ENCODE measurements at regions not wholly inside any gene's neighbourhood (a gene's known extent, or its start where the extent isn't known, plus 50 kb on each side); places are given as distances from the start of the nearest gene placed in this dataset.

DNA sequence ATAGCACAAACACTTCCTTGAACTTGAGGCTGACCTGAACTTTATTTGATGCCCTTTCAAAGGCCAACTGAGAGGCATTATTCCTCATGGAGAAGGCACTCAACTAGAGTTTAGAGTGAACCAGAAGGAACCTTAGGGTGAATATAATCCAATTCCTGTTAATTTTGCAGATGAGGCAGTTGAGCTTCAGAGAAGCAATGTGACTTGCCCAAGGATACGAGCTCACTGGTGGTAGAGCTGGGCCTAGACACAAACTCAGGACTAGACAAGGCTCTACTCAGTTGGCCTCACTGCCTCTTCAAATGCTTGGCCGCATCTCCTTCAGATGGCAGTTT, 172.7 kb upstream of the ADAMTS9 start:
- 79 to 98% (median 91%) methylated on average over 2 of the region's 2 CpGs for WGBS, 3 donors
- no peak for FAIRE-seq

DNA sequence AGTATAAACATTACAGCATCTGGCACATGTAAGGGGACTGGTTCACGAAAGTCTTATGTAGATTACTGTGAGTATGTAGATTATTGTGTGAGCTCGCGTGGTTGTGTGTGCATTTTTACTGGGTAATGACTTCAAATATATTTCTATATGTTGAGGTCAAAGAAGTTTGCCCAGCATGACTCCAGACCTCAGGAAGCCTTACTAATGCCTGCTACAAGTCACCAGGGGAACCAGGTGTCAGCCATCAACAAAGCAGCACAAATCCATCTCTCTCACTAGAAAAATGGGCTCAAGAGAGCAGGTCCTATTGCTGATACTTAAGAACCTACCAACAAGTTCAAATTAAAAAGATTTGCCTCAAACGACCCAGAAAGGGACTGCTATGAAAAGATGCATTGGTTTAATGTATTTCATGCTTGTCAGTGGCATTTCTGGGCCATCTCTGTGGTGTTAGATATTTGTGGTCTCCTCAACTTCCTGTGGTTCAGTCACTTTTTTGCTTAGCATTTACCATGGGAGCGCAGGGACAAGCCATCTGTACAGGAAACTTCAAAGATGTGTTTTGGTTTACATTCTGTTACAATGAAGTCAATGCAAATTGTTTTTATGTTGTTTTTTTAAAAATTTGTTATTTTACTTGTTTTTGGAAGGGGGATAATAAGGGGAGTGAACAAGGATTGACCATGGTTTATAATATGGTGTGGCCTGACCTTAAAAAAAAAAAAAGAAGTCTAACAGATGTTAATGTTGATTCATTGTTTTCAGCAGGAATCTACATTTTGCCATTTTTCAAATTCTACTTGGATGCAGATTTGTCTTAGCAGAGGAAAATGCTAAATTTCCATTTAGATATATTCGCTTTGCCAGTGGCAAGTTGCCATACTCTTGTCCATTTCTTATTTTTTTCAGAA, 172.1 kb upstream of the ADAMTS9 start:
- H3K36me3 ChIP-seq (ENCODE audit: control insufficient read depth in 3 of 3, insufficient read depth in 2 of 3, low read depth in 1 of 3, low read length in 3 of 3) = no peaks in the 10 kb centered on the region
- no peaks in the 10 kb centered on the region for H3K4me1 ChIP-seq (ENCODE audit: control insufficient read depth in 3 of 3, insufficient read depth in 2 of 3, low read depth in 1 of 3, low read length in 2 of 3)
- DNase-seq (no peak), FAIRE-seq (no peak)
- H3K27me3 ChIP-seq (ENCODE audit: control insufficient read depth in 3 of 3, insufficient read depth in 3 of 3, low read length in 3 of 3) = no peaks in the 10 kb centered on the region
- H3K4me3 ChIP-seq (ENCODE audit: low read depth in 1 of 3, low read length in 3 of 3) = no peak overlapping the region
- no peaks in the 10 kb centered on the region for H3K9me3 ChIP-seq (ENCODE audit: control insufficient read depth in 2 of 2, insufficient read depth in 1 of 2, low read depth in 1 of 2, low read length in 1 of 2)
- WGBS, 3 donors = 72 to 93% (median 79%) methylated on average over 6 of the region's 6 CpGs
- peak overlapping the region in 1 of 3 donors; percentile 29 for H3K27ac ChIP-seq (ENCODE audit: low read depth in 1 of 3, low read length in 2 of 3)

More for the DNA sequence above, 172.7 kb upstream of the ADAMTS9 start:
- no peaks in the 10 kb centered on the region for H3K27me3 ChIP-seq (ENCODE audit: control insufficient read depth in 3 of 3, insufficient read depth in 3 of 3, low read length in 3 of 3)
- no peaks in the 10 kb centered on the region for H3K9me3 ChIP-seq (ENCODE audit: control insufficient read depth in 2 of 2, insufficient read depth in 1 of 2, low read depth in 1 of 2, low read length in 1 of 2)
- H3K4me3 ChIP-seq (ENCODE audit: low read depth in 1 of 3, low read length in 3 of 3) = no peak overlapping the region
- H3K4me1 ChIP-seq (ENCODE audit: control insufficient read depth in 3 of 3, insufficient read depth in 2 of 3, low read depth in 1 of 3, low read length in 2 of 3) = no peaks in the 10 kb centered on the region
- no peaks in the 10 kb centered on the region for H3K36me3 ChIP-seq (ENCODE audit: control insufficient read depth in 3 of 3, insufficient read depth in 2 of 3, low read depth in 1 of 3, low read length in 3 of 3)
- H3K27ac ChIP-seq (ENCODE audit: low read depth in 1 of 3, low read length in 2 of 3) = no peak overlapping the region
- no peak for DNase-seq

DNA sequence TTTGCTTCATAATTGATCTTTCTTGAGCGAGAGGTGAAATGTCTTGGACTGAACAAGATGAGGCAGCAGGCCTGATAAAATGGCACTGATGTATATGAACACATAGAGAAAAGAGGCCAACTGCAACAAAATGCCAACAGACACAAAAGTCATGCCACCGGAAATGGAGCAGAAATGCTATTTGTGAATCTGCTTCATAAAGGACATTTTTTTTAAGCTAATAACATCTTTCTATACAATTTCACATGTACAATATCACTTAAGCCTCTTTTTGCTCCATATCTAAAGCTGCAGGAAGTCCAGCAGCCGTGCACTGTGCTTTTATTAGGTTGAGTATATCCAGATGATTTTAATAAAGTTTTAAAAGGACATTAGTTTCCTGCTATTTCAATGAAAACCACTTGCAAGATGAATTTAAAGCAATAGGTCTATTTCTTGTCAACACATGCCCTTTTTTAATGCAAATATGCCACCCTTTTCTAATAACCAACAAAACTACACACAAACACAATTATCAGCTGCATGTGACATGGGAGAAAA, 169.2 kb upstream of the ADAMTS9 start:
- no peaks in the 10 kb centered on the region for H3K36me3 ChIP-seq (ENCODE audit: control insufficient read depth in 3 of 3, insufficient read depth in 2 of 3, low read depth in 1 of 3, low read length in 3 of 3)
- WGBS, 3 donors = 87 to 93% (median 88%) methylated on average over 3 of the region's 3 CpGs
- DNase-seq (no peak), FAIRE-seq (no peak)
- H3K4me1 ChIP-seq (ENCODE audit: control insufficient read depth in 3 of 3, insufficient read depth in 2 of 3, low read depth in 1 of 3, low read length in 2 of 3) = peaks cover 0 to 4% (median 0%) of the 10 kb centered on the region in 3 donors
- no peaks in the 10 kb centered on the region for H3K9me3 ChIP-seq (ENCODE audit: control insufficient read depth in 2 of 2, insufficient read depth in 1 of 2, low read depth in 1 of 2, low read length in 1 of 2)
- H3K27me3 ChIP-seq (ENCODE audit: control insufficient read depth in 3 of 3, insufficient read depth in 3 of 3, low read length in 3 of 3) = no peaks in the 10 kb centered on the region
- H3K27ac ChIP-seq (ENCODE audit: low read depth in 1 of 3, low read length in 2 of 3) = no peak overlapping the region
- no peak overlapping the region for H3K4me3 ChIP-seq (ENCODE audit: low read depth in 1 of 3, low read length in 3 of 3)

DNA sequence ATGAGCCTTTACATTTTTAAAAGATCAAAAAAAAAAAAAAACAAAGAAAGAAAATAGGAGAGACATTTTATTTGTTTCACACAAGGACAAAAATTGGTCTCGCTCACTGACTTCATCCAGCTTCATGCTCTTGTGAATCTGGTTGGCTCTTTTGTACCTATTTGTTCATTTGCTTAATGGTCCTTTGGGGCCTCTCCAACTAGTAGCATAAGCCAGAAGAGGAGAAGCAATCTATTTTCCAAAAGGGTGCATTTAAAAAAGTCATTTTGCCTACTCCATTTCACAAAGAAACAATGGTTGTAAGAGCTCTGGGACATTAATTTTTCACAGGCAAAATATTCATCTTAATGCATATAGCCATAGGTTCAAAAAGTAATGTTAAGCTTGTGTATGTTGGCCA, 168.3 kb upstream of the ADAMTS9 start:
- 86 to 94% (median 88%) methylated on average over 1 of the region's 1 CpG for WGBS, 3 donors
- Histone ChIP-seq H3K4me3 (ENCODE audit: low read depth in 1 of 3, low read length in 3 of 3) (no peak overlapping the region), H3K27me3 (ENCODE audit: control insufficient read depth in 3 of 3, insufficient read depth in 3 of 3, low read length in 3 of 3) (no peaks in the 10 kb centered on the region), H3K9me3 (ENCODE audit: control insufficient read depth in 2 of 2, insufficient read depth in 1 of 2, low read depth in 1 of 2, low read length in 1 of 2) (no peaks in the 10 kb centered on the region), H3K36me3 (ENCODE audit: control insufficient read depth in 3 of 3, insufficient read depth in 2 of 3, low read depth in 1 of 3, low read length in 3 of 3) (no peaks in the 10 kb centered on the region), H3K27ac (ENCODE audit: low read depth in 1 of 3, low read length in 2 of 3) (no peak overlapping the region), H3K4me1 (ENCODE audit: control insufficient read depth in 3 of 3, insufficient read depth in 2 of 3, low read depth in 1 of 3, low read length in 2 of 3) (peaks cover 0 to 4% (median 0%) of the 10 kb centered on the region in 3 donors)
- DNase-seq (no peak), FAIRE-seq (no peak)

DNA sequence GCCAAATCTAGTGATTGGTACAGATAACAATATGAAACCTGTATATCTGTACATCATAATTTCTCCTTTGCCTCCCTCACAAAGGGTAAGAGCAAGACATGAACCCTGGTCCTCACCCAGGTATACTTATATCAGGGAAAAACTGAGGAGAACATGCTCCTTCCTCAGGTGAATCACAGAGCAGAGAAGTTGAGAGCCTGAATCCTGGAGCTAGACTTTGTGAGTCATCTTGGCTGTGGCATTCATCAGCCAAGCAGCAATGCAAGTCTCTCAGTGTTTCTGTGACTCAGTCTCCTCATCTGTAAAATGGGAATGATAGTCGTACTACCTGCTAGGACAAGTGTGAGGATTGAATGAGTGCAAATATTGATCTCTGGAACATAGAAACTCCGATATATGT, 165.7 kb upstream of the ADAMTS9 start:
- Histone ChIP-seq H3K9me3 (ENCODE audit: control insufficient read depth in 2 of 2, insufficient read depth in 1 of 2, low read depth in 1 of 2, low read length in 1 of 2) (no peaks in the 10 kb centered on the region), H3K27me3 (ENCODE audit: control insufficient read depth in 3 of 3, insufficient read depth in 3 of 3, low read length in 3 of 3) (no peaks in the 10 kb centered on the region), H3K4me1 (ENCODE audit: control insufficient read depth in 3 of 3, insufficient read depth in 2 of 3, low read depth in 1 of 3, low read length in 2 of 3) (peaks cover 0 to 4% (median under 1%) of the 10 kb centered on the region in 3 donors), H3K27ac (ENCODE audit: low read depth in 1 of 3, low read length in 2 of 3) (peak overlapping the region in 1 of 3 donors; percentile 4), H3K36me3 (ENCODE audit: control insufficient read depth in 3 of 3, insufficient read depth in 2 of 3, low read depth in 1 of 3, low read length in 3 of 3) (no peaks in the 10 kb centered on the region), H3K4me3 (ENCODE audit: low read depth in 1 of 3, low read length in 3 of 3) (no peak overlapping the region)
- no peak for FAIRE-seq
- DNase-seq = peak in 1 of 2 donors; percentile 65
- WGBS, 3 donors = 76 to 86% (median 84%) methylated on average over 2 of the region's 2 CpGs

DNA sequence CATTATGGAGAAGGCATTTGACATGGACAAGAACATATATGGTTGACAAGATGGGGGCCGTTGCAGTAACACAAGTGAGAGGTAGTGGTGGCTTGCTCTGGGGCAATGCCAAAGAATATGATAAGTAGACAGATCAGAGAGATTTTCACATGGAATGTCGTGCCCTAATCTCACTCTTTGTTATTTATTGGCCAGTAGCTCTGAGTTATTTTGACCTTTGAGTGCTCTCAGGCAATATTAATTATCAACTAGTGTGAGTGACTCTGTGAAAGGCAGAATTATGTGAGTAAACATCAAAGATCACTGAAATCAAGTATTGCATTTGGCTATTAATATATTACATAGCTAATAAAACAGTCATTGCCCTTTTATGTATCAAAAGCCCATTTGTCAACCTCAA, 164.9 kb upstream of the ADAMTS9 start:
- Histone ChIP-seq H3K36me3 (ENCODE audit: control insufficient read depth in 3 of 3, insufficient read depth in 2 of 3, low read depth in 1 of 3, low read length in 3 of 3) (no peaks in the 10 kb centered on the region), H3K4me3 (ENCODE audit: low read depth in 1 of 3, low read length in 3 of 3) (no peak overlapping the region), H3K27ac (ENCODE audit: low read depth in 1 of 3, low read length in 2 of 3) (peak overlapping the region in 1 of 3 donors; percentile 4), H3K27me3 (ENCODE audit: control insufficient read depth in 3 of 3, insufficient read depth in 3 of 3, low read length in 3 of 3) (no peaks in the 10 kb centered on the region), H3K9me3 (ENCODE audit: control insufficient read depth in 2 of 2, insufficient read depth in 1 of 2, low read depth in 1 of 2, low read length in 1 of 2) (no peaks in the 10 kb centered on the region), H3K4me1 (ENCODE audit: control insufficient read depth in 3 of 3, insufficient read depth in 2 of 3, low read depth in 1 of 3, low read length in 2 of 3) (peaks cover 0 to 8% (median 4%) of the 10 kb centered on the region in 3 donors)
- 10 to 45% (median 12%) methylated on average over 2 of the region's 2 CpGs for WGBS, 3 donors
- DNase-seq = peak; percentile 56 to 87
- FAIRE-seq = no peak

DNA sequence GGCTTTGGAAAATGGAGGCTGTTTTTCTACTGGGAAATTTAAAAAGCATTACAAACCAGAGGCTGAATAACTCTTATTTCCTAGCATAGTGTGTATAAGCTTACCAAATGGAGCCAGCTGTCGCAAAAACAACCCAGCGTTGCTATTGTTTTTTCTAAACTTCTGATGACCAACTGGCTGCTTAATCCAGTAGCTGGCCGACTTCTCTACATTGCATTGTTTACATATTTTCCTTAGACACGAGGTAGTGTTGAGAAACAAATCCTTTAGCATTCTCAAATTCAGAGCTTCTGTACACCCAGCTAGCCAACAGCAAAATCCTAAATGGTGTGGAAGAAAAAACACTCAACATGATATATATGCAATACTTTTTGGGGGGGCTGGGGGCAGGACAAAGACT, 161.0 kb upstream of the ADAMTS9 start:
- Histone ChIP-seq H3K27me3 (ENCODE audit: control insufficient read depth in 3 of 3, insufficient read depth in 3 of 3, low read length in 3 of 3) (no peaks in the 10 kb centered on the region), H3K9me3 (ENCODE audit: control insufficient read depth in 2 of 2, insufficient read depth in 1 of 2, low read depth in 1 of 2, low read length in 1 of 2) (no peaks in the 10 kb centered on the region), H3K27ac (ENCODE audit: low read depth in 1 of 3, low read length in 2 of 3) (no peak overlapping the region), H3K4me3 (ENCODE audit: low read depth in 1 of 3, low read length in 3 of 3) (no peak overlapping the region), H3K4me1 (ENCODE audit: control insufficient read depth in 3 of 3, insufficient read depth in 2 of 3, low read depth in 1 of 3, low read length in 2 of 3) (peaks cover 0 to 8% (median 4%) of the 10 kb centered on the region in 3 donors), H3K36me3 (ENCODE audit: control insufficient read depth in 3 of 3, insufficient read depth in 2 of 3, low read depth in 1 of 3, low read length in 3 of 3) (no peaks in the 10 kb centered on the region)
- WGBS, 3 donors = 71 to 86% (median 76%) methylated on average over 4 of the region's 4 CpGs
- no peak for FAIRE-seq
- no peak for DNase-seq

DNA sequence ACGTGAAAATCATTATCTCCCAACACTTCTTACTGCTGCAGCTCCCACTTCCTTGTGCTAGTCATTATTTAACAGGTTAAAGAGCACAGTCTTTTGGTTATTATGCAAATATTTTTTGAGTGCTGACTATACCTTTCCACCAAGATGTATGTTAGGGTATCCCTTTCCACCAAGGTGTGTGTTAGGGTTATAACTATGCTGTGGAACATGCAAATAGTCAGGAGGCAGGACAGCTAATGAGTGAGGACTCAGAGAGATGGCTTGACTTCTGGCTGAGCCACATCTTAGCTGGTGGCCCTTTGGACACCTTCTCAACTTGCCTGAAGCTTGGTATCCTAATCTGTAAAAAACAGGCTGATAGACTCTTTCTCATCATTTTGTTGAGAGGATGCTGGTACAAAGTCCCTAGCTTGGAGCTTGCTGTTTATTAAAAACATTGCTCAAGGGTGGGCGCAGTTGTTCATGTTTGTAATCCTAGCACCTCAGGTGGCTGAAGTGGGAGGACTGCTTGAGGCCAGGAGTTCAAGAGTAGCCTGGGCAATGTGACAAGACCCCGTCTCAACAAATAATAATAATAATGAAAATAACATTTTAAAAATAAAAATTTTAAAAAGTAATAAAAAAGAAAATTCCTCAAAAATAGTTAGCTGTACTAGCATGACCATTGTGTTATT, 160.5 kb upstream of the ADAMTS9 start:
- H3K4me3 ChIP-seq (ENCODE audit: low read depth in 1 of 3, low read length in 3 of 3) = no peak overlapping the region
- no peaks in the 10 kb centered on the region for H3K36me3 ChIP-seq (ENCODE audit: control insufficient read depth in 3 of 3, insufficient read depth in 2 of 3, low read depth in 1 of 3, low read length in 3 of 3)
- H3K4me1 ChIP-seq (ENCODE audit: control insufficient read depth in 3 of 3, insufficient read depth in 2 of 3, low read depth in 1 of 3, low read length in 2 of 3) = peaks cover 0 to 8% (median 4%) of the 10 kb centered on the region in 3 donors
- FAIRE-seq (no peak), DNase-seq (no peak)
- peak overlapping the region in 1 of 3 donors; percentile 27 for H3K27ac ChIP-seq (ENCODE audit: low read depth in 1 of 3, low read length in 2 of 3)
- H3K27me3 ChIP-seq (ENCODE audit: control insufficient read depth in 3 of 3, insufficient read depth in 3 of 3, low read length in 3 of 3) = no peaks in the 10 kb centered on the region
- no peaks in the 10 kb centered on the region for H3K9me3 ChIP-seq (ENCODE audit: control insufficient read depth in 2 of 2, insufficient read depth in 1 of 2, low read depth in 1 of 2, low read length in 1 of 2)
- WGBS, 3 donors = 63 to 74% (median 66%) methylated on average over 3 of the region's 3 CpGs

Measured in small intestine (tissue), 7 donors.